HepG2 (cell line): ENCODE measurements at regions not wholly inside any gene's neighbourhood (a gene's known extent, or its start where the extent isn't known, plus 50 kb on each side); places are given as distances from the start of the nearest gene placed in this dataset.
A peak's percentile ranks its signal among the peaks of the same experiment; 100 is the strongest.

Experiments
- ARID5B ChIP-seq: IDR thresholded peaks from 2 replicates; pipeline ENCODE4 v1.4.0; 2020; ENCODE audit warnings: mild to moderate bottlenecking, missing genetic modification reagents
- BHLHE40 ChIP-seq: IDR thresholded peaks from 2 replicates; pipeline ENCODE4 v1.6.1; 2011; ENCODE audit warnings: low read length, improper control_type of control experiment
- CC2D1A ChIP-seq: sonication (generic); formaldehyde crosslinking; IDR thresholded peaks from 2 replicates; pipeline ENCODE4 v1.8.1; 2023; ENCODE audit warnings: mild to moderate bottlenecking, missing genetic modification reagents
- CEBPZ ChIP-seq: IDR thresholded peaks from 2 replicates; pipeline ENCODE4 v1.6.1; 2012; ENCODE audit warnings: low read length, improper control_type of control experiment
- FOXP1 ChIP-seq, 2 experiments: fragments of 450-650 bp in 1 of 2; IDR thresholded peaks; 2 replicates each; pipeline ENCODE4 v1.6.1; 2017 to 2018; ENCODE audit warnings: antibody characterized with exemption in 1 of 2
- HNRNPUL1 ChIP-seq: fragments of 200-400 bp; formaldehyde crosslinking; IDR thresholded peaks from 2 replicates; pipeline ENCODE4 v1.6.1; 2017; ENCODE audit warnings: low read depth, mild to moderate bottlenecking, low read length, moderate library complexity
- PHF20 ChIP-seq: sonication (generic); formaldehyde crosslinking; IDR thresholded peaks from 2 replicates; pipeline ENCODE4 v1.5.0; 2020; ENCODE audit warnings: mild to moderate bottlenecking, missing genetic modification reagents
- REL ChIP-seq: sonication (generic); formaldehyde crosslinking; conservative IDR thresholded peaks from 2 replicates; pipeline ENCODE4 v1.8.0; 2022; ENCODE audit warnings: mild to moderate bottlenecking, missing genetic modification reagents, moderate library complexity
- SATB2 ChIP-seq: sonication (generic); formaldehyde crosslinking; IDR thresholded peaks from 2 replicates; pipeline ENCODE4 v1.5.0; 2020; ENCODE audit warnings: missing genetic modification reagents
- SMARCC2 ChIP-seq: fragments of 450-650 bp; IDR thresholded peaks from 2 replicates; pipeline ENCODE4 v1.6.1; 2017; ENCODE audit warnings: antibody characterized with exemption, mild to moderate bottlenecking
- THAP11 ChIP-seq: IDR thresholded peaks from 2 replicates; pipeline ENCODE4 v1.6.1; 2016; ENCODE audit warnings: missing biosample characterization, missing genetic modification reagents
- ZKSCAN5 ChIP-seq: sonication (generic); formaldehyde crosslinking; IDR thresholded peaks from 2 replicates; pipeline ENCODE4 v1.5.1; 2020; ENCODE audit warnings: mild to moderate bottlenecking, missing genetic modification reagents
- ZNF225 ChIP-seq: sonication (generic); formaldehyde crosslinking; IDR thresholded peaks from 2 replicates; pipeline ENCODE4 v1.4.0; 2020; ENCODE audit warnings: mild to moderate bottlenecking, missing genetic modification reagents
- ZNF407 ChIP-seq: sonication (generic); formaldehyde crosslinking; IDR thresholded peaks from one replicate; pipeline ENCODE4 v1.5.1; 2020; ENCODE audit warnings: mild to moderate bottlenecking, missing genetic modification reagents; ENCODE audit errors: not compliant biosample characterization

- TF ChIP-seq BHLHE40 = no peak
- TF ChIP-seq ZKSCAN5 (CRISPR knock-in tag) = peak; percentile 97; the same call in 1 of the 2 replicates
- no peak for TF ChIP-seq SMARCC2
- TF ChIP-seq CC2D1A = no peak; the same call in 1 of the 2 replicates
- 0 out of 2 replicates have a peak, but pooled peaks have one; percentile 13 for TF ChIP-seq ARID5B
- TF ChIP-seq REL = no peak
- TF ChIP-seq HNRNPUL1 = no peak
- no peak for TF ChIP-seq CEBPZ
- TF ChIP-seq PHF20 = peak; percentile 65; the same call in 1 of the 2 replicates
- TF ChIP-seq FOXP1 (IDR thresholded peaks at IDR 0.05) = no peak
- TF ChIP-seq FOXP1 (CRISPR knock-in tag; IDR thresholded peaks at IDR 0.05) = no peak
- TF ChIP-seq THAP11 (CRISPR knock-in tag) = peak; percentile 47; the same call in 1 of the 2 replicates
- TF ChIP-seq SATB2 (CRISPR knock-in tag) = no peak
- TF ChIP-seq ZNF407 = no peak
- TF ChIP-seq ZNF225 (CRISPR knock-in tag) = no peak
These were observed 269.8 kb downstream of the SYK start (continued) for GRCh38 chr9:91071184-91071990.
